ENCODE measurements at regions not wholly inside any gene's neighbourhood (a gene's known extent, or its start where the extent isn't known, plus 50 kb on each side); places are given as distances from the start of the nearest gene placed in this dataset.
"Not testable (repeated sequence)": the region's sequence is repeated elsewhere in the genome, so short reads cannot be mapped to it uniquely, and the experiment has no call there.

DNA sequence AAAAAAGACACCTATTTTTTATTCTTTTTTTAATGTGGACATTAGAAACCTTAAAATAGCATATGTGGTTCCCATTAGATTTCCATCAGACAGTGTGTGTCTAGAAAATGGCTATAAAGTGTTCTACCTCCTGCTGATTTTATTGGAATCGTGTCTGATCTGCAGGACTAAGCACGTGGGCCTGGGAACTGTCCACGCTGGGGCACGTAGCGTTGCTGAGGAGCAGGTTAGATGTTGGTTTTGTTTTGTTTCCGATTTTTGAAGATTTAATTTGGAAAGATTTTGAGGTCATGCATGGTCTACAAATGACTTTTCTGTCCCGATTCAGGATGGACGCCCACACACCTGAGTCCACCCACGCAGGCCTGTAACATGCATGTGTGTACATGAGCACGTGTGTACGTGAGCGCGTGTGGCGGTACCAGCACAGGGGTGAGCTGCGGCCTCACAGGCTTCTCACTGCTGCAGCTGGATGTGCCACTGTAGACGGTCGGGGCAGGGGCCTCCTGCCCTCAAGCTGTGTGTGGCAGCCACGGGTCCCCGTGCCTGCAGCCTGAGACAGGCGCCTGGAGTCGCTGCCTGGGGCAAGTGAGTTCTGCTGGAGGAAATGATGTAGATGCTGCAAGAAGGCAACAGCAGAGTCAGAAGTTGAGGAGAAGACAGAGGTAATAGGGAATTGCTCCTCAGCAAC is 99.7 kb upstream of the CTDP1 start:
- no peak for DNase-seq

DNA sequence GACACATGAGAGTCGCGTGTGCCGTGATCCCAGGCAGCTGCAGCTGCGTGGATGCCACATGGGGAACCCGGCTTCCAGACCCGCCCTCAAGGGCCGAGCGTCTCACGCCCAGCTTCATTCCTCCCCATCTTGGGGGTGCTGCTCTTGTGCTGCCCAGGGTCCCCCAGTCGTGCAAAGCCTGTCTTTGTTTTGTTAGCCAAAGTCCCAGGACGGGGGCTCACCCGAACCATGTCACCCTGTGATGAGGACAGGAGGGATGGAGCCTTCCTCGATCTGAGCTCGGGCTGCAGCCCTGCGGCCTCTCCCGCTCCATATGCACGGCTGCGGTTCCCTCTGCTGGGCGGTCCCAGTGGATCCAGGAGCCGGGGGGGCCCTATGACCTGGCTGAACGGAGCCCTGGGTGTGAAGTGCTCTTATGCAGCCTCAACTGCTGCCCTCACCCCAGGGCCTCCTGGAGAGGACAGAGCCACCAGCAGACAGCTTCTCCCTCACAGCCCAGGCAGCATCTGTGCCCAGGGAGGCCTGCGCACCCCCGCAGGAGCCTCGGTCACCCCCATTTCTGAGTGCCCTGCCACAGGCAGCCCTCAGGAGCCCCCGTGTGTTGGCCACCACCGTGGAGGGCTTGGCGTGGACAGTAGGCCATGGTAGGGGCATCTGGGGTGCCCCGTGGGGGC is 99.0 kb upstream of the CTDP1 start:
- no peak for DNase-seq

GRCh38 chr18:79581406-79581805 is 98.2 kb upstream of the CTDP1 start:
- DNase-seq = no peak

DNA sequence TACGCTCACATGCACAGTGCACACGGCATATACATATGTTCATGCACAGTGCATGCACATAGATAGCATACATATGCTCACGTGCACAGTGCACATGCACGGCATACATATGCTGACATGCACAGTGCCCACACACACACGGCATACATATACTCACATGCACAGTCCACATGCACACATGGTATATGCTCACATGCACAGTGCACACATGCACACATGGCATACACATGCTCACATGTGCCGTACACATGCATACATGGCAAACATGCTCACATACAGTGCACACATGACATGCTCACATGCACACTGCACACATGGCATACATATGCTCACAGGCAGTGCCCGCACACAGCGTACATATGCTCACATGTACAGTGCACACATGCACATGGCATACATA is 97.7 kb upstream of the CTDP1 start:
- no peak for DNase-seq

DNA sequence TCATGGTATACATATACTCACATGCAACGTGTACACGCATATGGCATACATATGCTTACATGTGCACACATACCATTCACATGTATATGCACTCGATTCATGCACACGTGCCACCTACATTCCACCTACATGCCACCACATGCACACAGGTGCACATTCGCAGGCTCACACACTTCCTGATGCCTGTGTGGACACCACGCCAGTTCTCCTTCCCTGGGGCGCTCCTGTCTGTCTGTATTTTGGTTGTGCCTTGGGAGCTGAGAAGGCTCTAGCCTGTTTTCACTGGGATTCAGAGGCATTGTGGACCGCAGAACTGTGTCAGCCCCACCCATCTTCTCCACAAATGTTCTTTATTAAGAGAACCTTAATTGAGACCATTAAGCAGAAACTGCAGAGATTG is 96.6 kb upstream of the CTDP1 start:
- DNase-seq = no peak

GRCh38 chr18:79583426-79583825 is 96.2 kb upstream of the CTDP1 start:
- no peak for DNase-seq

DNA sequence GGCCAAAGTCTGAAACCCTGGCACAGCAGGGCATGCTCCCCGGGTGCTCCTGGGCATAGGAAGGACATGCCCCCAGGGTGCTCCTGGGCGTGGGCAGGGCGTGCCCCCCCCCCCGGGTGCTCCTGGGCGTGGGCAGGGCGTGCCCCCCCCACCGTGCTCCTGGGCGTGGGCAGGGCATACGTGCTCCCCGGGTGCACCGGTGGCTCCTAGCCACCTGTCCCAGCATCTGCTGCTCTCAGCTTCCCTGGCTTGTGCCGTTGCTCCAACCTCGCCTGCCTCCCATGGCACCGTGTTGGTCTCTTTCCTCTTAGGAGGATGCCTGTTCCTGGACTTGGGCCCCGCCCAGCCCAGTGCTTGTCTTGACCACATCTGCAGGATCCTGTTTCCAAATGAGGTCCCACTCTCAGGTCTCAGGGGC is 95.6 kb upstream of the CTDP1 start:
- no peak for DNase-seq

GRCh38 chr18:79584491-79585394 is 94.9 kb upstream of the CTDP1 start:
- no peak for DNase-seq

DNA sequence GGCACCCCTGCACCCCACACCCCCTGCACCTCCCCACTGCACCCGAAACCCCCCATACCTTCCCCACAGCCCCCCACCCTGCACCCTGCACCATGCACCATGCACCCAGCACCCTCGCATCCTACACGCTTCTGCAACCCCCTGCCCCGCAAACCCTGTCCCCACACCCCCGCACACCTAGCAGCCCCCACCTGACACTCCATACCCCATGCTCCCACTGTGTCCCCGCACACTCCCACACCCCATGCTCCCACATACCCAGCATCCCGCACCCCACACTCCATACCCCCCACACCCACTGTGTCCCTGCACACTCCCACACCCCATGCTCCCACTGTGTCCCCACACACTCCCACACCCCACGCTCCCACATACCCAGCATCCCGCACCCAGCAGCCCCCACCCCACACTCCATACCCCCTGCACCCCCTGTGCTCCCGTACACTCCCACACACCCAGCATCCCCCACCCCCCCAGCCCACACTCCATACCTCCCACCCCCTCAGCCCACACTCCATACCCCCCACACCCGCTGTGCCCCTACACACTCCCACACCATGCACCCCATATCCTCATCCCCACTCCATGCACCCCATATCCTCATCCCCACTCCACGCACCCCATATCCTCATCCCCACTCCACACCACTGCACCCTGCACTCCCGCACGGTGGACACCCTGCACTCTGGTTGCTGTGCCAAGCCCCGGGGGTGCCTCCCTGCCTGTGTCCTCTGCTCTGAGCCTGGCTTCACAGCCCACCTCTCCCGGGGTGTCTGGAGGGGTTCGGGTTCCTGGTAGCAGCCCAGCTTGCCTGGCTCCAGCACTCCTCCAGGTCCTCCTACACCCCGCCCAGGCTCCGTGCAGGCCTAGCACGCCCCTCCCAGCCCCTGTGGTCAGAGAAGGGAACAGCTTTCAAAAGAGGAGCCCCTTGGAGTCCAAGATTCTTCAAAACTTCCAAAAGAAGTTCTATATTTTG is 93.9 kb upstream of the CTDP1 start:
- no peak for DNase-seq

DNA sequence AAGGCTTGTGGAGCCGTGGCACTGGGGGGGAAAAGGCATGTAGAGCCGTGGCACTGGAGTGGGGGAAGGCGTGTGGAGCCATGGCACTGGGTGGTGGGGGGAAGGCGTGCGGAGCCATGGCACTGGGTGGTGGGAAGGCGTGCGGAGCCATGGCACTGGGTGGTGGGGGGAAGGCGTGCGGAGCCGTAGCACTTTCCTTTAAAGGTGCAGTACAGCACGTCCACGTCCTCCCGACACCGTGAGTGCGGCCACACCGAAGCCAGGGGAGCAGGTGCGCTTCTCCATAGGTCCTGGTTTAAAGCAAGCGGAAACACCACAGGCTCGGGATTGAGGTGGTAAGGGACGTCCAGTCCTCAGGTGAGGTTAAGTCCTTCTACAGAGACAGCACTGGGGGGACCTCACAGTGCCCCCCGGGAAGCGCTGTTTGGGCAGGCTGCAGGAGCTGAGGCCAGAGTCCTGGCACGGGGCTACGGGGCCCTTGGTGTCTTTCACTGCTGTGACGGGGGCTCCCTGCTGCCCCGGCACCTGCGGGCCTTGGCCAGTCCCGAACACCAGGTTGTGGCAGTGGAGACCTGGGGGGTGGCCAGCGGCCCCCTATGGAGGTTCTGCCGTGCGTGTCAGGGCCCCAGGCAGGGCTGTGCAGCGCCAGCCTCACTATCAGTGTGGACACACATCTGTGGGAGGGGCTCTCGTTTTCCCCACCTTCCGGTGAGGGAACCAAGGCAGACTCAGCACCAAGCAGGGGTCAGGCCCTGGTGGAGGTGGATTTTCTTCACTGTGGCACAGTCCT is 93.0 kb upstream of the CTDP1 start:
- no peak for DNase-seq

- no peak for DNase-seq
Observed at GRCh38 chr18:79587226-79587741, 92.3 kb upstream of the CTDP1 start.

DNA sequence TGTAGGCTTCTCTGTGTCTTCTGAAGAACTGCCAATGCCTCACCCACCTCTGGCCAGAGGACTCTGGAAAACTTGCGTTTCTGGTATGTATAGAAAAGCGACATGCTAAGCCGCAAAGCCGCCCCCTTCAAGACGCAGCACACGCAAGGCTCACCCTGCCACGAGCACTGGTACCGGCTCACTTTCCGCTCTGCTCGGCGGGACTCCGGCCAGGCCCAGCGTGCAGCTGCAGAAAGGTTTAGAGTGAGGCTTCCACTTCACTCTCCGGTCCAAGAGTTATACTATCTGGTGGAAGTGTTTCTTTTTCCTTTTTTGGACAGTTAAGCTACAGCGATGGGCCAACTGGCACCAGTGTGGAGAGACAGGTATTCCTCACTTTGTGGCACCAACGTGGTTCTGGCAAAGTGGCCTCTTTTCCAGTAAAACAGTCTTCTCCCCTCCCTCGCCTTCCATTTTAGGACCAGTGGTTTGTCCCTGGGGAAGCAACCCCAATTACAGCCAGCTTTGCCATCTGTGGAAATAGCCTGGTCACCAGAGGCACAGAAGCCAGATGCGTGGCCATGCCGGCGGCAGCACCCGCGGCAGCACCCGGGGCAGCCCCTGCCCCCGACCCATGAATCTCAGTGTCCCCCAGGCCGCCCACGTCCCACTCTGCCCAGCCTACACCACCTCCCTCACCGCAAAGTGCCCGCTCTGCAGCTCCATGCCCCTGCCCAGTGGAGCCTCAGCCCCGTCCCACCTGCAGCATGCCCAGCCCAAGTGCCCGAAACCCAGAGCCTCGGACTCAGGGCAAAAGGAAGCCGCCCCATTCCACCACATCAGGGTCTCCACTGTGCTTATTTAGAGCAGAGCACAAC is 91.6 kb upstream of the CTDP1 start:
- DNase-seq = no peak

GRCh38 chr18:79588636-79589481 is 90.7 kb upstream of the CTDP1 start:
- DNase-seq = peak; percentile 62

GRCh38 chr18:79589601-79590091 is 90.0 kb upstream of the CTDP1 start:
- no peak for DNase-seq

DNA sequence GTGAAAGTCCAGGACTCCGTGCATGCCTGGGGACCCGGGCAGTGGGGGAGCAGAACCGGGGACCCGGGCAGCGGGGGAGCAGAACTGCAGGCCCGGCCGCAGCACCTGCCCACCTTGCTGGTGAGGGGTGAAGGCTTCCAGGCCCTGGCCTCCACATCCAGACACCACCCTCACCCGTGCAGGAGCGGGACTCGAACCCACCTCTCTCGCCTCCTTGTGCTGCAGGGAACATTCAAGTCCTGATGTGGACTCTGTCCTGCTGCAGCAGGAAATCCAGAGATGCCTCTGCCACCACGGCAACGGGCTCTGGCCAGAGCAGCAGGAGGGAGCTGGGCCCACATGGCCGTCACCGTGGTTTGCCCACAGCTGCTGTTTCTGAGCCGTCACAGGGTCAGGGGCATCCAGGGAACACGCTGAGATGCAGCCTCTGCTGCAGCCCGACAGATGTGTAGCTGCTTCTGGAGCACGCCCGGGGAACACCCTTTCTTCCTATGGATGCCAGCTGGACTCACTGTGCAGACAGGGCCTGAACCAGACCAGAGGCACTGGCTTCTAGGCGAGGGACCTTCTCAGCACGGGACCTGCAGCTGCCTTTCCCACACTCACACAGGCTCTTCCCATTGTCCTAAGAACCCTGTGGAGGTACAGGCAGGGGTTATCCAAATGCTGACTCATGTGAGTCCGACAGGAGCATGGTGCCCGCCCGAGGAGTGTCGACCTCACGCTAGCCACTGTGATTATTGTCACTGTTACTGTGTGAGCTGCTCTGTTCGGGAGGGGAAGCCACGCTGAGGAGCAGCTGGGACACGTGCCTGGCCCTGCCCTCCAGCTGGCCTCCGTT is 89.2 kb upstream of the CTDP1 start:
- no peak for DNase-seq

DNA sequence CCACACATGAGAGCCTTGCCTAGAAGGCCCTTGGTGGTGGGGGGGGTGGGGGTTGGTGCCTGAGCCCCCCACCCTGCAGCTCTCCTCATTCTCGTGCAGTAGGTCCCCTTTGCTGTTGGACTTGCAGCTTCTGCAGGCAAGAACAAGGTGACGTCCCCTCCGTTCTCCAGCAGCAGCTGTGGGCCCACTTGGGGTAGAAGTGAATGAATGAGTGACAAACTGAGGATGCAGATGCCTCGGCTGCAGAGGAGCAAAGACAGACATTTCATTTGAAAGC is 88.6 kb upstream of the CTDP1 start:
- no peak for DNase-seq

DNA sequence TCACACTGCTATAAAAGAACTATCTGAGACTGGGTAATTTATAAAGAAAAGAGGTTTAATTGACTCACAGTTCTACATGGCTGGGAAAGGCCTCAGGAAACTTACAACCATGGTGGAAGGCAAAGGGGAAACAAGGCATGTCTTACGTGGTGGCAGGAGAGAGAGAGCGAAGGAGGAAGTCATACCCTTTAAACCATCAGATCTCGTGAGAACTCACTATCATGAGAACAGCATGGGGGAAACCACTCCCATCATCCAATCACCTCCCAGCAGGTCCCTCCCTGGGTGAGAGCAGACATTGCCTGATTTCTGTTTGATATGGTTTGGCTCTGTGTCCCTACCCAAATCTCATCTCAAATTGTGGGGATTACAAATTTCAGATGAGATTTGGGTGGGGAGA is 86.9 kb upstream of the CTDP1 start:
- DNase-seq = not testable (repeated sequence)

- no peak for DNase-seq
Observed at GRCh38 chr18:79595876-79596374, 83.7 kb upstream of the CTDP1 start.
